ENCODE measurements at regions not wholly inside any gene's neighbourhood (a gene's known extent, or its start where the extent isn't known, plus 50 kb on each side); places are given as distances from the start of the nearest gene placed in this dataset.

GRCh38 chr5:56739990-56740389, 75.4 kb upstream of the MAP3K1 start:
- TF ChIP-seq, protein P1, sequence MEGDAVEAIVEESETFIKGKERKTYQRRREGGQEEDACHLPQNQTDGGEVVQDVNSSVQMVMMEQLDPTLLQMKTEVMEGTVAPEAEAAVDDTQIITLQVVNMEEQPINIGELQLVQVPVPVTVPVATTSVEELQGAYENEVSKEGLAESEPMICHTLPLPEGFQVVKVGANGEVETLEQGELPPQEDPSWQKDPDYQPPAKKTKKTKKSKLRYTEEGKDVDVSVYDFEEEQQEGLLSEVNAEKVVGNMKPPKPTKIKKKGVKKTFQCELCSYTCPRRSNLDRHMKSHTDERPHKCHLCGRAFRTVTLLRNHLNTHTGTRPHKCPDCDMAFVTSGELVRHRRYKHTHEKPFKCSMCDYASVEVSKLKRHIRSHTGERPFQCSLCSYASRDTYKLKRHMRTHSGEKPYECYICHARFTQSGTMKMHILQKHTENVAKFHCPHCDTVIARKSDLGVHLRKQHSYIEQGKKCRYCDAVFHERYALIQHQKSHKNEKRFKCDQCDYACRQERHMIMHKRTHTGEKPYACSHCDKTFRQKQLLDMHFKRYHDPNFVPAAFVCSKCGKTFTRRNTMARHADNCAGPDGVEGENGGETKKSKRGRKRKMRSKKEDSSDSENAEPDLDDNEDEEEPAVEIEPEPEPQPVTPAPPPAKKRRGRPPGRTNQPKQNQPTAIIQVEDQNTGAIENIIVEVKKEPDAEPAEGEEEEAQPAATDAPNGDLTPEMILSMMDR (IDR thresholded peaks at IDR 0.05) = no peak
- TF ChIP-seq POLR2A (IDR thresholded peaks at IDR 0.05) = no peak
- intact Hi-C loops (cut with DNase I) = no loop called here
- no peak overlapping the region for H3K27ac ChIP-seq
- H3K27me3 ChIP-seq = no peaks in the 10 kb centered on the region
- DNase-seq (no peak), ATAC-seq (no peak)
- WGBS (ENCODE audit: insufficient coverage, low coverage, low lambda C conversion rate, missing lambda C conversion rate) = 8% methylated on average over 1 of the region's 1 CpG
- no peak overlapping the region for H3K4me3 ChIP-seq
- no peaks in the 10 kb centered on the region for H3K4me1 ChIP-seq
- H3K9me3 ChIP-seq = no peaks in the 10 kb centered on the region
- no peaks in the 10 kb centered on the region for H3K36me3 ChIP-seq

DNA sequence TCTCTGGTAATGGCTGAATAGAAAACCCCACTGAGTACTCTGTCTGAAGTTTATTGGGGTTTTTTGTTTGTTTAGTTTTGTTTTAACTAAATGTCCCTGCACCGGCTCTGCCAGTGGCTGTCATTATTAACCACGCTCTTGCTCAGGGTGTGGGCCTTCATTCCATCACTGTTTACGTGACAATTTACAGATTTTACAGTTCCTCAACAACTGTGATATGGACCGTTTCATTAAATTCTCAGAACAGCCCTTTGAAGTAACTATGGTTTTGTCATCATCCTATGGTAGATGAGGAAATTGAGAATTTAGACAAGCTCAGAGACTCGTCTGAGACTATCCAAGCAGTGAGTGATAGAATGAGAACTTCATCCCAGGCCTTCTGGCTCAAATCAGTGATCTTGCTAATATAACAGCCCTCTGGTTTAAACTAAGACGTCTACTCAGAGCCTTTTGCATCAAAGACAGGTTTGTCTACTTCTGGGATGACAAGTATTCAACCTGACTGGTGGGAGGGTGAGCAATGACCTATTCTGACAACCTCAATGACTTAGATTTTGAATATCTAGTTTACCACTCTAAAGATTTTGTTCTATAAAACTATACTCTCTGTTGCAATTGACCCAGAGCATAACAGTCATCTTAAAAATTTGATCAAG, 77.3 kb upstream of the MAP3K1 start:
- Histone ChIP-seq H3K4me1 (no peaks in the 10 kb centered on the region), H3K4me3 (no peak overlapping the region), H3K27me3 (no peaks in the 10 kb centered on the region), H3K27ac (no peak overlapping the region), H3K9me3 (no peaks in the 10 kb centered on the region), H3K36me3 (no peaks in the 10 kb centered on the region)
- 68% methylated on average over 5 of the region's 6 CpGs for WGBS (ENCODE audit: insufficient coverage, low coverage, low lambda C conversion rate, missing lambda C conversion rate)
- intact Hi-C loops (cut with DNase I) = no loop called here
- ATAC-seq = no peak
- TF ChIP-seq, protein P1 (IDR thresholded peaks at IDR 0.05) = no peak
- TF ChIP-seq POLR2A (IDR thresholded peaks at IDR 0.05) = no peak
- no peak for DNase-seq

GRCh38 chr5:56737002-56737621, 78.2 kb upstream of the MAP3K1 start:
- intact Hi-C loops (cut with DNase I) = no loop called here
- no peak for TF ChIP-seq POLR2A (IDR thresholded peaks at IDR 0.05)
- TF ChIP-seq, protein P1 (IDR thresholded peaks at IDR 0.05) = no peak
- ATAC-seq (peak in 3 of 4 donors; percentile 17 to 28 (median 24)), DNase-seq (no peak)
- Histone ChIP-seq H3K36me3 (no peaks in the 10 kb centered on the region), H3K9me3 (no peaks in the 10 kb centered on the region), H3K4me1 (no peaks in the 10 kb centered on the region), H3K27ac (no peak overlapping the region), H3K4me3 (no peak overlapping the region), H3K27me3 (no peaks in the 10 kb centered on the region)
- 50% methylated on average over 5 of the region's 5 CpGs for WGBS (ENCODE audit: insufficient coverage, low coverage, low lambda C conversion rate, missing lambda C conversion rate)

- intact Hi-C loops (cut with DNase I) = no loop called here
- DNase-seq (no peak), ATAC-seq (peak in 3 of 4 donors; percentile 24 to 45 (median 36))
- H3K9me3 ChIP-seq = no peaks in the 10 kb centered on the region
- H3K36me3 ChIP-seq = no peaks in the 10 kb centered on the region
- no peaks in the 10 kb centered on the region for H3K4me1 ChIP-seq
- peak overlapping the region in 1 of 3 donors; percentile 35 for H3K27ac ChIP-seq
- 42% methylated on average over 9 of the region's 9 CpGs for WGBS (ENCODE audit: insufficient coverage, low coverage, low lambda C conversion rate, missing lambda C conversion rate)
- TF ChIP-seq POLR2A (IDR thresholded peaks at IDR 0.05) = no peak
- TF ChIP-seq, protein P1 (IDR thresholded peaks at IDR 0.05) = no peak
- H3K27me3 ChIP-seq = no peaks in the 10 kb centered on the region
- H3K4me3 ChIP-seq = no peak overlapping the region
Observed at GRCh38 chr5:56735849-56736641, 79.3 kb upstream of the MAP3K1 start.

Measured in right lobe of liver (tissue), 6 donors.